WERI-Rb-1 (cell line): ENCODE measurements at regions not wholly inside any gene's neighbourhood (a gene's known extent, or its start where the extent isn't known, plus 50 kb on each side); places are given as distances from the start of the nearest gene placed in this dataset.

ENCODE experiments used
- DNase-seq: peaks from one replicate; pipeline ENCODE4 v3.0.0-alpha.2; 2020
- H3K27ac ChIP-seq: fragments of 250-450 bp; sonication (Bioruptor Pico); 2 replicates; pipeline ENCODE4 v1.5.1; 2020; ENCODE audit warnings: mild to moderate bottlenecking, moderate library complexity
- H3K27me3 ChIP-seq: fragments of 250-450 bp; sonication (Bioruptor Pico); 2 replicates; pipeline ENCODE4 v1.5.1; 2021; ENCODE audit warnings: mild to moderate bottlenecking, low read depth, moderate library complexity; ENCODE audit not compliant: insufficient read depth, severe bottlenecking
- H3K36me3 ChIP-seq: fragments of 250-450 bp; sonication (Bioruptor Pico); 2 replicates; pipeline ENCODE4 v1.5.1; 2020; ENCODE audit warnings: mild to moderate bottlenecking, moderate library complexity
- H3K4me3 ChIP-seq: 2 replicates; pipeline ENCODE4 v1.5.1; 2011; ENCODE audit warnings: low read depth, mild to moderate bottlenecking, control low read depth, low read length
- H3K9me3 ChIP-seq: fragments of 250-450 bp; sonication (Bioruptor Pico); 2 replicates; pipeline ENCODE4 v1.5.1; 2021; ENCODE audit warnings: mild to moderate bottlenecking, moderate library complexity; ENCODE audit not compliant: severe bottlenecking
- CTCF ChIP-seq: IDR thresholded peaks from 2 replicates; pipeline ENCODE4 v1.5.1; 2011; ENCODE audit warnings: low read depth, mild to moderate bottlenecking, control low read depth, inconsistent platforms, low read length

GRCh38 chr1:23615423-23615822 is 56.1 kb upstream of the ID3 start:
- H3K27ac ChIP-seq = no peak overlapping the region
- no peaks in the 10 kb centered on the region for H3K9me3 ChIP-seq
- no peaks in the 10 kb centered on the region for H3K27me3 ChIP-seq
- no peak for TF ChIP-seq CTCF
- DNase-seq = no peak
- H3K4me3 ChIP-seq = no peak overlapping the region
- H3K36me3 ChIP-seq = no peaks in the 10 kb centered on the region

GRCh38 chr1:23614032-23614660 is 54.8 kb upstream of the ID3 start:
- no peaks in the 10 kb centered on the region for H3K36me3 ChIP-seq
- TF ChIP-seq CTCF = no peak
- no peaks in the 10 kb centered on the region for H3K27me3 ChIP-seq
- H3K27ac ChIP-seq = no peak overlapping the region
- DNase-seq = peak; percentile 32
- H3K9me3 ChIP-seq = no peaks in the 10 kb centered on the region
- H3K4me3 ChIP-seq = no peak overlapping the region

GRCh38 chr1:23613191-23614031 is 54.1 kb upstream of the ID3 start:
- Histone ChIP-seq H3K27me3 (no peaks in the 10 kb centered on the region), H3K4me3 (no peak overlapping the region), H3K36me3 (no peaks in the 10 kb centered on the region), H3K27ac (no peak overlapping the region), H3K9me3 (no peaks in the 10 kb centered on the region)
- DNase-seq = no peak
- no peak for TF ChIP-seq CTCF

GRCh38 chr1:23611601-23612327 is 52.5 kb upstream of the ID3 start:
- no peak overlapping the region for H3K4me3 ChIP-seq
- no peak overlapping the region for H3K27ac ChIP-seq
- DNase-seq = no peak
- no peaks in the 10 kb centered on the region for H3K36me3 ChIP-seq
- H3K9me3 ChIP-seq = no peaks in the 10 kb centered on the region
- H3K27me3 ChIP-seq = no peaks in the 10 kb centered on the region
- no peak for TF ChIP-seq CTCF

- H3K9me3 ChIP-seq = no peaks in the 10 kb centered on the region
- H3K36me3 ChIP-seq = no peaks in the 10 kb centered on the region
- 0 out of 2 replicates have a peak, but pooled peaks have one; percentile 7 for TF ChIP-seq CTCF
- H3K4me3 ChIP-seq = no peak overlapping the region
- DNase-seq = no peak
- no peak overlapping the region for H3K27ac ChIP-seq
- H3K27me3 ChIP-seq = no peaks in the 10 kb centered on the region
These were observed 51.4 kb upstream of the ID3 start for GRCh38 chr1:23610677-23611076.
